HG03469 (cell line): ENCODE measurements at regions not wholly inside any gene's neighbourhood (a gene's known extent, or its start where the extent isn't known, plus 50 kb on each side); places are given as distances from the start of the nearest gene placed in this dataset.

Experiments
- ATAC-seq: cut with Tn5 transposase; IDR thresholded peaks from one replicate; pipeline ENCODE4 v1.9.1; 2021; ENCODE audit warnings: mild to moderate bottlenecking, moderate library complexity, moderate number of reproducible peaks; ENCODE audit not compliant: unreplicated experiment

- no peak for ATAC-seq
These were observed 354.1 kb downstream of the SEC14L1 start for GRCh38 chr17:77494664-77495435.

- ATAC-seq, result no peak
These were observed 354.8 kb downstream of the SEC14L1 start for GRCh38 chr17:77495575-77495974.

GRCh38 chr17:77496401-77496801 is 355.6 kb downstream of the SEC14L1 start:
- no peak for ATAC-seq

- ATAC-seq, result no peak
These were observed 356.2 kb downstream of the SEC14L1 start for GRCh38 chr17:77496831-77497577.

- no peak for ATAC-seq
These were observed 356.8 kb downstream of the SEC14L1 start for GRCh38 chr17:77497578-77497934.

- no peak for ATAC-seq
These were observed 357.4 kb downstream of the SEC14L1 start for GRCh38 chr17:77498091-77498741.

GRCh38 chr17:77498791-77499698 is 358.3 kb downstream of the SEC14L1 start:
- ATAC-seq, result no peak

GRCh38 chr17:77499699-77500435 is 359.1 kb downstream of the SEC14L1 start:
- ATAC-seq, result no peak

GRCh38 chr17:77501101-77501566 is 360.4 kb downstream of the SEC14L1 start:
- ATAC-seq, result no peak

- no peak for ATAC-seq
These were observed 361.2 kb downstream of the SEC14L1 start for GRCh38 chr17:77501751-77502625.

- no peak for ATAC-seq
These were observed 362.0 kb downstream of the SEC14L1 start for GRCh38 chr17:77502626-77503292.

- no peak for ATAC-seq
These were observed 362.5 kb downstream of the SEC14L1 start for GRCh38 chr17:77503293-77503655.

- no peak for ATAC-seq
These were observed 363.3 kb downstream of the SEC14L1 start for GRCh38 chr17:77503916-77504651.

- no peak for ATAC-seq
These were observed 363.9 kb downstream of the SEC14L1 start for GRCh38 chr17:77504652-77505155.

GRCh38 chr17:77505181-77505639 is 364.4 kb downstream of the SEC14L1 start:
- ATAC-seq, result no peak

GRCh38 chr17:77506371-77506991 is 365.7 kb downstream of the SEC14L1 start:
- no peak for ATAC-seq
